ENCODE measurements at regions not wholly inside any gene's neighbourhood (a gene's known extent, or its start where the extent isn't known, plus 50 kb on each side); places are given as distances from the start of the nearest gene placed in this dataset.

DNA sequence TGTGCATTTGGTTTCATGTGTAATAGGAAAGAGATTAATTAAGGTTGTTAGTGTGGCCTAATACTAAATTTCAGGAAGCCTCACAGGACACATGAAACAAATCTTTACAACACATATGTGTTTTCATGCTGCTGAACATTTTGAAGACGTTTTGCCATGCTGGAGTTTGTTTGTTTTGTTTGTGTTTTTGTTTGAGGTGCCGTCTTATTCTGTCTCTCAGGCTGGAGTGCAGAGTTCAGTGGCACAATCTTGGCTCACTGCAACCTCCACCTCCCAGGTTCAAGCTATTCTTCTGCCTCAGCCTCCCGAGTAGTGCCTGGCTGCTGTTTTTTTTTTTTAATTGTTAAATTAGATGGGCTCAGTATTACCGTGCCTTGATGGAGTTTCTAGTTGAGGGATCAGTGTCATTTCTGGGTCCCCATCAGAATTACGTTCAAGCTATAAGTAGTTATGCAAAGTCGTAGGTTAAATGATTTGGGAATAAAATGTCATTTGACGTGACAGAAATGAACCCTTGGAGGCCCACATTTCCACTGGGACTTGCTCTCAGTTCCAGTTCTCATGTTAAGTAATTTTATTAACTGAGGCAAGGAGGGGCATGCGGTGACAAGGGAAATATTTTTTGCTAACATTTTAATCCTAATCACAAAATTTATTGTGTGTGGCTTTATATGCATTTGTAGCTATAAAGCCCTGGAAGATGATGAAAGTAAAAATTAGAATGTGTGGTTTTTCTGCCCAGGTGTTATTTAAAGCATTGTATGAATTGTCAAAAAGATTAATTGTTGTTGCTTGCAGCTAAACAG lies 196.9 kb downstream of the TM9SF2 start:
- Histone ChIP-seq H3K4me1 (ENCODE audit: insufficient read depth, low read length) (peaks cover 20% of the 10 kb centered on the region; the same call in 1 of the 2 replicates), H4K20me1 (ENCODE audit: control insufficient read depth, insufficient read depth, insufficient read length) (no peaks in the 10 kb centered on the region), H3K18ac (ENCODE audit: insufficient read length, low read depth, low read length) (no peak overlapping the region), H3K27ac (ENCODE audit: insufficient read length, low read depth, low read length) (no peak overlapping the region), H3K23me2 (ENCODE audit: insufficient read length, low read depth, low read length, poor library complexity, severe bottlenecking) (no peaks in the 10 kb centered on the region), H3K9ac (ENCODE audit: extremely low read depth, insufficient read length, low read length) (no peak overlapping the region), H3K79me2 (ENCODE audit: insufficient read depth, low read length) (no peaks in the 10 kb centered on the region), H3K9me3 (ENCODE audit: control insufficient read depth, low read depth, low read length) (no peaks in the 10 kb centered on the region), H2BK15ac (ENCODE audit: low read depth, low read length) (no peak overlapping the region), H4K8ac (replicated peaks; ENCODE audit: insufficient read length, low read depth, low read length) (no peak overlapping the region), H3K79me1 (ENCODE audit: insufficient read depth, low read depth, low read length, poor library complexity, severe bottlenecking) (no peaks in the 10 kb centered on the region), H3K4me2 (ENCODE audit: insufficient read depth, insufficient read length, low read length) (no peak overlapping the region), H3K4ac (ENCODE audit: low read depth, low read length) (no peak overlapping the region), H3K23ac (ENCODE audit: insufficient read length, low read depth, low read length) (no peak overlapping the region), H4K91ac (ENCODE audit: insufficient read length, low read depth, low read length) (no peak overlapping the region), H2BK5ac (ENCODE audit: insufficient read length, low read length) (no peak overlapping the region), H2BK20ac (ENCODE audit: low read depth, low read length, poor library complexity, severe bottlenecking) (no peak overlapping the region), H3K27me3 (ENCODE audit: insufficient read depth, low read length) (no peaks in the 10 kb centered on the region), H2AK5ac (ENCODE audit: insufficient read length, low read length) (no peak overlapping the region), H3K14ac (ENCODE audit: insufficient read depth, low read length) (no peak overlapping the region), H4K5ac (ENCODE audit: insufficient read length, low read depth, low read length) (no peak overlapping the region), H3T11ph (ENCODE audit: low read length) (no peak overlapping the region), H2BK120ac (ENCODE audit: low read depth, low read length, poor library complexity, severe bottlenecking) (no peak overlapping the region), H2BK12ac (ENCODE audit: insufficient read length, low read depth, low read length) (no peak overlapping the region), H2AFZ (ENCODE audit: low read length) (no peak overlapping the region), H3K56ac (ENCODE audit: insufficient read length, low read depth, low read length) (no peak overlapping the region)
- Mint-ChIP-seq H3K27me3 (ENCODE audit: low read depth) (no peaks in the 10 kb centered on the region), H3K9me3 (no peaks in the 10 kb centered on the region), H3K4me3 (no peak overlapping the region), H3K27ac (peak overlapping the region; percentile 36 to 77 (median 73); a peak in 5 of 7 replicates), H3K36me3 (ENCODE audit: insufficient read depth in 1 of 3, low read depth in 3 of 3) (peaks cover 0 to 4% (median 0%) of the 10 kb centered on the region in 3 experiments; a peak in 2 of 7 replicates), H3K4me1 (peaks cover 44 to 45% of the 10 kb centered on the region in 2 experiments)
- no CpG with 5 or more reads among the region's 8 CpGs for WGBS (ENCODE audit: extremely low coverage, insufficient read length, low lambda C conversion rate)
- DNase-seq: no peak
- TF ChIP-seq, protein P1, sequence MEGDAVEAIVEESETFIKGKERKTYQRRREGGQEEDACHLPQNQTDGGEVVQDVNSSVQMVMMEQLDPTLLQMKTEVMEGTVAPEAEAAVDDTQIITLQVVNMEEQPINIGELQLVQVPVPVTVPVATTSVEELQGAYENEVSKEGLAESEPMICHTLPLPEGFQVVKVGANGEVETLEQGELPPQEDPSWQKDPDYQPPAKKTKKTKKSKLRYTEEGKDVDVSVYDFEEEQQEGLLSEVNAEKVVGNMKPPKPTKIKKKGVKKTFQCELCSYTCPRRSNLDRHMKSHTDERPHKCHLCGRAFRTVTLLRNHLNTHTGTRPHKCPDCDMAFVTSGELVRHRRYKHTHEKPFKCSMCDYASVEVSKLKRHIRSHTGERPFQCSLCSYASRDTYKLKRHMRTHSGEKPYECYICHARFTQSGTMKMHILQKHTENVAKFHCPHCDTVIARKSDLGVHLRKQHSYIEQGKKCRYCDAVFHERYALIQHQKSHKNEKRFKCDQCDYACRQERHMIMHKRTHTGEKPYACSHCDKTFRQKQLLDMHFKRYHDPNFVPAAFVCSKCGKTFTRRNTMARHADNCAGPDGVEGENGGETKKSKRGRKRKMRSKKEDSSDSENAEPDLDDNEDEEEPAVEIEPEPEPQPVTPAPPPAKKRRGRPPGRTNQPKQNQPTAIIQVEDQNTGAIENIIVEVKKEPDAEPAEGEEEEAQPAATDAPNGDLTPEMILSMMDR (conservative IDR thresholded peaks at IDR 0.05): no peak

Data from H9 (cell line).